OCI-LY3 (cell line): ENCODE measurements at regions not wholly inside any gene's neighbourhood (a gene's known extent, or its start where the extent isn't known, plus 50 kb on each side); places are given as distances from the start of the nearest gene placed in this dataset.

ENCODE experiments used
- H2AFZ ChIP-seq: fragments of 200-600, 300-600 bp; shearing (Covaris generic); 2 replicates; pipeline ENCODE4 v1.6.0; 2014; ENCODE audit warnings: antibody characterized with exemption, low read depth, low read length
- H3K27ac ChIP-seq: fragments of 200-600, 300-600 bp; sonication (generic); 2 replicates; pipeline ENCODE4 v1.5.1; 2014; ENCODE audit warnings: mild to moderate bottlenecking, low read length, moderate library complexity, mixed read lengths
- H3K27me3 ChIP-seq: fragments of 200-600, 300-600 bp; sonication (generic); 2 replicates; pipeline ENCODE4 v1.6.1; 2014; ENCODE audit warnings: low read depth, low read length, mixed read lengths
- H3K36me3 ChIP-seq: fragments of 200-600, 300-600 bp; sonication (generic); replicated peaks from 2 replicates; pipeline ENCODE3; 2014; ENCODE audit warnings: low read depth, low read length, mixed read lengths
- H3K4me1 ChIP-seq: fragments of 300-600, 200-600 bp; sonication (generic); 2 replicates; pipeline ENCODE4 v1.6.1; 2014; ENCODE audit warnings: low read length, mixed read lengths
- H3K4me2 ChIP-seq: fragments of 200-600, 300-600 bp; sonication (generic); 2 replicates; pipeline ENCODE4 v1.6.1; 2014; ENCODE audit warnings: low read length, mixed read lengths
- H3K4me3 ChIP-seq: fragments of 300-600, 200-600 bp; sonication (generic); 2 replicates; pipeline ENCODE4 v1.5.1; 2014; ENCODE audit warnings: antibody characterized with exemption, mild to moderate bottlenecking, low read length, moderate library complexity
- H3K79me2 ChIP-seq: fragments of 300-600, 200-600 bp; shearing (Covaris generic); 2 replicates; pipeline ENCODE4 v1.6.1; 2014; ENCODE audit warnings: mild to moderate bottlenecking, low read length, mixed read lengths
- H3K9ac ChIP-seq: fragments of 300-600, 200-600 bp; shearing (Covaris generic); 2 replicates; pipeline ENCODE4 v1.6.0; 2014; ENCODE audit warnings: mild to moderate bottlenecking, low read length, moderate library complexity
- H3K9me3 ChIP-seq: fragments of 200-600, 300-600 bp; shearing (Covaris generic); 2 replicates; pipeline ENCODE4 v1.6.1; 2014; ENCODE audit warnings: low read length, mixed read lengths; ENCODE audit not compliant: insufficient read depth
- H4K20me1 ChIP-seq: fragments of 200-600, 300-600 bp; sonication (generic); 2 replicates; pipeline ENCODE4 v1.6.1; 2016; ENCODE audit warnings: low read length, mixed read lengths; ENCODE audit not compliant: insufficient read depth
- EZH2phosphoT487 ChIP-seq: fragments of 200-600 bp; shearing (Covaris generic); IDR thresholded peaks from 2 replicates; pipeline ENCODE4 v1.6.1; 2018; ENCODE audit warnings: antibody characterized with exemption, mixed run types, low read depth
- TF ChIP-seq, protein P1 (sequence below): fragments of 200-600, 300-600 bp; sonication (generic); IDR thresholded peaks from 2 replicates; pipeline ENCODE4 v1.5.1; 2014; ENCODE audit warnings: antibody characterized with exemption, low read length, low read depth

GRCh38 chr1:239221656-239222055, 164.7 kb upstream of the CHRM3 start:
- H3K79me2 ChIP-seq: no peaks in the 10 kb centered on the region
- no peak for TF ChIP-seq EZH2phosphoT487
- TF ChIP-seq, protein P1, sequence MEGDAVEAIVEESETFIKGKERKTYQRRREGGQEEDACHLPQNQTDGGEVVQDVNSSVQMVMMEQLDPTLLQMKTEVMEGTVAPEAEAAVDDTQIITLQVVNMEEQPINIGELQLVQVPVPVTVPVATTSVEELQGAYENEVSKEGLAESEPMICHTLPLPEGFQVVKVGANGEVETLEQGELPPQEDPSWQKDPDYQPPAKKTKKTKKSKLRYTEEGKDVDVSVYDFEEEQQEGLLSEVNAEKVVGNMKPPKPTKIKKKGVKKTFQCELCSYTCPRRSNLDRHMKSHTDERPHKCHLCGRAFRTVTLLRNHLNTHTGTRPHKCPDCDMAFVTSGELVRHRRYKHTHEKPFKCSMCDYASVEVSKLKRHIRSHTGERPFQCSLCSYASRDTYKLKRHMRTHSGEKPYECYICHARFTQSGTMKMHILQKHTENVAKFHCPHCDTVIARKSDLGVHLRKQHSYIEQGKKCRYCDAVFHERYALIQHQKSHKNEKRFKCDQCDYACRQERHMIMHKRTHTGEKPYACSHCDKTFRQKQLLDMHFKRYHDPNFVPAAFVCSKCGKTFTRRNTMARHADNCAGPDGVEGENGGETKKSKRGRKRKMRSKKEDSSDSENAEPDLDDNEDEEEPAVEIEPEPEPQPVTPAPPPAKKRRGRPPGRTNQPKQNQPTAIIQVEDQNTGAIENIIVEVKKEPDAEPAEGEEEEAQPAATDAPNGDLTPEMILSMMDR: no peak
- no peak overlapping the region for H2AFZ ChIP-seq

DNA sequence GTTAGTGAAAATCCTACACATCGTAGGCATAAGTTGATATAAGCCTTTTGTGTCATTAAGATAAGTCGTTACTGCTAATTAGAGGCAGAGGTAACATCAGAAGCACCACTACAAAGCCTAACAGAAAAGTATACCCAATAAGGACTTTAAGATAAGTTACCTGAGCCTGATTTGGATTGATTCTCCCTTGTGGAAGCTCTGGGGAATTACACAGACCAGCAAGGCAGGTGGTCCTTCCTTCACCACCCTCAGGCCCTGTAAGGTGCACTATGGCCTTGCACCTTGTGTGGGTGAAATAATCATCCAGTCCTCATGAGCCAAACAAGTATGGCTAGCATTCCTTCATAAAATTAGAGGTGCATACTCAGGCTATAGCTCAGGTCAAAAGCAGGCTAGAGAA, 166.7 kb upstream of the CHRM3 start:
- Histone ChIP-seq H2AFZ (no peak overlapping the region), H3K27ac (no peak overlapping the region), H3K36me3 (no peaks in the 10 kb centered on the region), H3K4me2 (no peak overlapping the region), H3K9me3 (peaks cover 12% of the 10 kb centered on the region), H3K27me3 (no peaks in the 10 kb centered on the region), H4K20me1 (no peaks in the 10 kb centered on the region), H3K9ac (no peak overlapping the region), H3K4me1 (no peaks in the 10 kb centered on the region), H3K4me3 (no peak overlapping the region), H3K79me2 (no peaks in the 10 kb centered on the region)
- no peak for TF ChIP-seq EZH2phosphoT487
- TF ChIP-seq, protein P1: no peak

More at GRCh38 chr1:239221656-239222055, 164.7 kb upstream of the CHRM3 start:
- Histone ChIP-seq H3K9me3 (peaks cover 23% of the 10 kb centered on the region), H3K27ac (no peak overlapping the region), H4K20me1 (no peaks in the 10 kb centered on the region), H3K4me3 (no peak overlapping the region), H3K27me3 (no peaks in the 10 kb centered on the region), H3K9ac (no peak overlapping the region), H3K4me1 (no peaks in the 10 kb centered on the region), H3K36me3 (no peaks in the 10 kb centered on the region), H3K4me2 (no peak overlapping the region)

- Histone ChIP-seq H3K27me3 (no peaks in the 10 kb centered on the region), H3K9ac (no peak overlapping the region), H4K20me1 (no peaks in the 10 kb centered on the region), H3K4me3 (no peak overlapping the region), H3K4me2 (no peak overlapping the region), H3K27ac (no peak overlapping the region), H3K9me3 (peaks cover 5% of the 10 kb centered on the region; the same call in 1 of the 2 replicates), H2AFZ (no peak overlapping the region), H3K36me3 (no peaks in the 10 kb centered on the region), H3K79me2 (no peaks in the 10 kb centered on the region), H3K4me1 (no peaks in the 10 kb centered on the region)
- TF ChIP-seq, protein P1: no peak
- TF ChIP-seq EZH2phosphoT487: no peak
Observed at GRCh38 chr1:239218301-239218700, 168.1 kb upstream of the CHRM3 start.

DNA sequence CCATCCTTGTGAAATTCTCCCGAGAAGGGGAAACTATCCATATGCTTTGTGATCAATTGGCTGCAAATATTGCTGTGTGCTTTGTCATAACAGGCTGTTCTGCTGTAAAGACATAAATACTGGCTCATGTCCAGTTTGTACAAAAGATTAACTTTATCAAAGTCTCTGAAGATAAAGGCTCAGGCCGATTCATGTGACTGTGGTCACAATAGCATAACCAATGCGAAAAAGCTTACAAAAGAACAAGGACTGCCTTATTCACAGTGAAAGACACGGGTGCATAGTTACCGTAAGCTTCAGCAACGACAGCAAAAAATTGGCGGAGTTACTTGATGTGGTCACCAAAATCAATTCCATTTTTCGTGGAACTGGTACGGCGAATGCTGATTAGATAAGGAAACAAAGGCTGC, 173.6 kb upstream of the CHRM3 start:
- no peaks in the 10 kb centered on the region for H4K20me1 ChIP-seq
- no peak for TF ChIP-seq EZH2phosphoT487
- TF ChIP-seq, protein P1: no peak
- no peak overlapping the region for H2AFZ ChIP-seq
- no peaks in the 10 kb centered on the region for H3K9me3 ChIP-seq
- no peaks in the 10 kb centered on the region for H3K79me2 ChIP-seq
- H3K4me2 ChIP-seq: no peak overlapping the region
- no peak overlapping the region for H3K27ac ChIP-seq
- H3K4me3 ChIP-seq: no peak overlapping the region
- H3K4me1 ChIP-seq: no peaks in the 10 kb centered on the region
- H3K9ac ChIP-seq: no peak overlapping the region
- H3K36me3 ChIP-seq: no peaks in the 10 kb centered on the region
- H3K27me3 ChIP-seq: no peaks in the 10 kb centered on the region
